ENCODE measurements at regions not wholly inside any gene's neighbourhood (a gene's known extent, or its start where the extent isn't known, plus 50 kb on each side); places are given as distances from the start of the nearest gene placed in this dataset.

GRCh38 chr4:124118061-124118460 is 594.5 kb downstream of the ANKRD50 start:
- TF ChIP-seq CTCF (conservative IDR thresholded peaks at IDR 0.05 in 1 of 2, IDR thresholded peaks at IDR 0.05 in 1 of 2; ENCODE audit: extremely low read depth in 1 of 2, insufficient read depth in 1 of 2, low read depth in 1 of 2, low read length in 2 of 2), result no peak
- TF ChIP-seq EZH2 (IDR thresholded peaks at IDR 0.05; ENCODE audit: borderline replicate concordance, low read length), result no peak
